HCT116 (cell line): ENCODE measurements at regions not wholly inside any gene's neighbourhood (a gene's known extent, or its start where the extent isn't known, plus 50 kb on each side); places are given as distances from the start of the nearest gene placed in this dataset.

ENCODE experiments used
- ATAC-seq: fragments of 200-7000 bp; cut with Tn5 transposase; 2 replicates; pipeline ENCODE4 v1.9.1; 2020; ENCODE audit warnings: mild to moderate bottlenecking, moderate library complexity
- BruUV-seq: library from RNA; stranded (reverse); fragments of 400-500 nt; replicated peaks from 2 replicates; lab custom pipeline; 2021; lab: Mats Ljungman, UMichigan
- CTCF ChIA-PET: fragments of 300-600 bp; sonication (Branson Sonifier 250); formaldehyde crosslinking; loops from one replicate; lab custom pipeline; 2021; ENCODE audit warnings: antibody characterized with exemption; lab: Charles Lee
- POLR2A ChIA-PET: fragments of 300-600, 350-600 bp; sonication (Branson Sonifier 250); formaldehyde crosslinking; loops from one replicate; lab custom pipeline; 2021; ENCODE audit warnings: antibody characterized with exemption; lab: Charles Lee
- RAD21 ChIA-PET, 2 experiments: fragments of 300-600 bp; sonication (Branson Sonifier 250); formaldehyde crosslinking; loops; one replicate each; lab custom pipeline; 2023; ENCODE audit warnings: low total read pairs in 2 of 2; ENCODE audit not compliant: uncharacterized antibody in 2 of 2, unreplicated experiment in 2 of 2, low non-redundant PET in 1 of 2; lab: Charles Lee
- DNase-seq: peaks from one replicate; pipeline ENCODE4 v3.0.0-alpha.2; 2010; ENCODE audit warnings: low read depth, low spot score
- H2AFZ ChIP-seq: fragments of 200-600 bp; shearing (Covaris generic), sonication (generic); 2 replicates; pipeline ENCODE4 v1.6.1; 2017; ENCODE audit warnings: low read depth, mixed run types, mixed read lengths, antibody characterized with exemption, low read length; ENCODE audit not compliant: poor library complexity, severe bottlenecking
- H3K27ac ChIP-seq: 2 replicates; pipeline ENCODE4 v1.5.1; 2012; ENCODE audit warnings: low read depth, low read length
- H3K27me3 ChIP-seq: fragments of 200-600 bp; sonication (generic); 2 replicates; pipeline ENCODE4 v1.6.1; 2016; ENCODE audit warnings: mixed run types, low read length, mixed read lengths; ENCODE audit not compliant: insufficient read depth
- H3K36me3 ChIP-seq, 2 experiments: fragments of 200-500 bp in 1 of 2; fragments of 200-600 bp in 1 of 2; sonication (Bioruptor generic) in 1 of 2; sonication (generic) in 1 of 2; 2 replicates each; pipeline versions ENCODE4 v1.5.1 to v1.6.1; 2014 to 2016; ENCODE audit warnings: low read length in 2 of 2, inconsistent platforms in 1 of 2, mixed read lengths in 1 of 2, mixed run types in 1 of 2; ENCODE audit not compliant: insufficient read depth in 2 of 2, control insufficient read depth in 1 of 2
- H3K4me1 ChIP-seq, 2 experiments: fragments of 200-600 bp in 1 of 2; sonication (generic) in 1 of 2; 2 replicates each; pipeline versions ENCODE4 v1.5.1 to v1.6.1; 2012 to 2017; ENCODE audit warnings: low read length in 2 of 2, inconsistent platforms in 1 of 2, mild to moderate bottlenecking in 1 of 2, mixed read lengths in 1 of 2, mixed run types in 1 of 2, moderate library complexity in 1 of 2; ENCODE audit not compliant: insufficient read depth in 2 of 2, control insufficient read depth in 1 of 2
- H3K4me2 ChIP-seq: fragments of 200-600 bp; sonication (generic); 2 replicates; pipeline ENCODE4 v1.6.1; 2017; ENCODE audit warnings: mixed run types, low read length, mixed read lengths
- H3K4me3 ChIP-seq, 2 experiments: fragments of 200-600 bp in 1 of 2; sonication (generic) in 1 of 2; replicated peaks in 1 of 2; 2 replicates each; pipeline ENCODE4 v1.5.1; 2011 to 2016; ENCODE audit warnings: low read length in 2 of 2, control low read depth in 1 of 2, low read depth in 1 of 2, mild to moderate bottlenecking in 1 of 2, mixed read lengths in 1 of 2, mixed run types in 1 of 2
- H3K79me2 ChIP-seq: fragments of 200-600 bp; sonication (generic); 2 replicates; pipeline ENCODE4 v1.6.1; 2017; ENCODE audit warnings: mild to moderate bottlenecking, mixed run types, low read length, moderate library complexity, mixed read lengths; ENCODE audit not compliant: insufficient read depth
- H3K9ac ChIP-seq: fragments of 200-600 bp; sonication (generic); 2 replicates; pipeline ENCODE4 v1.6.1; 2016; ENCODE audit warnings: low read length, mixed read lengths
- H3K9me2 ChIP-seq: fragments of 200-600 bp; sonication (generic), shearing (Covaris generic); 2 replicates; pipeline ENCODE4 v1.6.1; 2017; ENCODE audit warnings: mixed run types, mild to moderate bottlenecking, moderate library complexity; ENCODE audit not compliant: insufficient read depth
- H3K9me3 ChIP-seq, 2 experiments: fragments of 200-500 bp in 1 of 2; fragments of 200-600 bp in 1 of 2; sonication (Bioruptor generic) in 1 of 2; sonication (generic) in 1 of 2; 2 replicates each; pipeline ENCODE4 v1.6.1; 2014 to 2017; ENCODE audit warnings: low read length in 2 of 2, mixed read lengths in 2 of 2, inconsistent platforms in 1 of 2, low read depth in 1 of 2, mild to moderate bottlenecking in 1 of 2, mixed run types in 1 of 2, moderate library complexity in 1 of 2; ENCODE audit not compliant: control insufficient read depth in 1 of 2, insufficient read depth in 1 of 2
- H4K20me1 ChIP-seq: fragments of 200-600 bp; sonication (generic), shearing (Covaris generic); 2 replicates; pipeline ENCODE4 v1.6.1; 2017; ENCODE audit warnings: mixed run types, mild to moderate bottlenecking, moderate library complexity; ENCODE audit not compliant: insufficient read depth
- ATF3 ChIP-seq: IDR thresholded peaks from 2 replicates; pipeline ENCODE4 v1.6.1; 2012
- CBX3 ChIP-seq: IDR thresholded peaks from 2 replicates; pipeline ENCODE4 v1.6.1; 2012; ENCODE audit warnings: low read depth
- CEBPB ChIP-seq: IDR thresholded peaks from 2 replicates; pipeline ENCODE4 v1.6.1; 2012; ENCODE audit warnings: low read depth
- CTCF ChIP-seq, 3 experiments: fragments of 200-600 bp in 1 of 3; sonication (generic) in 1 of 3; IDR thresholded peaks in 2 of 3; conservative IDR thresholded peaks in 1 of 3; 2 replicates each; pipeline ENCODE4 v1.5.1; 2012 to 2017; ENCODE audit warnings: low read depth in 2 of 3, low read length in 2 of 3, antibody characterized with exemption in 1 of 3, borderline replicate concordance in 1 of 3, control low read depth in 1 of 3, mild to moderate bottlenecking in 1 of 3, mixed read lengths in 1 of 3, mixed run types in 1 of 3, moderate library complexity in 1 of 3; ENCODE audit not compliant: insufficient read depth in 1 of 3
- EGR1 ChIP-seq: IDR thresholded peaks from 2 replicates; pipeline ENCODE4 v1.6.1; 2012; ENCODE audit warnings: low read depth
- ELF1 ChIP-seq: IDR thresholded peaks from 2 replicates; pipeline ENCODE4 v1.6.1; 2012; ENCODE audit warnings: low read depth, borderline replicate concordance
- EZH2 ChIP-seq: fragments of 200-600 bp; sonication (generic); IDR thresholded peaks from 2 replicates; pipeline ENCODE4 v1.6.1; 2017; ENCODE audit warnings: antibody characterized with exemption, mixed run types
- EZH2phosphoT487 ChIP-seq: fragments of 200-600 bp; IDR thresholded peaks from 2 replicates; pipeline ENCODE4 v1.6.1; 2018; ENCODE audit warnings: antibody characterized with exemption, borderline replicate concordance
- FOSL1 ChIP-seq: IDR thresholded peaks from 2 replicates; pipeline ENCODE4 v1.6.1; 2012; ENCODE audit warnings: low read depth
- JUND ChIP-seq: IDR thresholded peaks from 2 replicates; pipeline ENCODE4 v1.6.1; 2012
- POLR2A ChIP-seq: IDR thresholded peaks from 2 replicates; pipeline ENCODE4 v1.7.0; 2011; ENCODE audit warnings: borderline replicate concordance; ENCODE audit not compliant: insufficient read depth, insufficient read length; ENCODE audit errors: extremely low read depth
- POLR2AphosphoS5 ChIP-seq: IDR thresholded peaks from 2 replicates; pipeline ENCODE4 v1.6.1; 2011; ENCODE audit warnings: mild to moderate bottlenecking, low read depth, low read length, moderate library complexity
- SIN3A ChIP-seq: IDR thresholded peaks from 2 replicates; pipeline ENCODE4 v1.6.1; 2012; ENCODE audit warnings: low read depth
- SP1 ChIP-seq: IDR thresholded peaks from 2 replicates; pipeline ENCODE4 v1.6.1; 2012; ENCODE audit warnings: low read depth
- SRF ChIP-seq: IDR thresholded peaks from 2 replicates; pipeline ENCODE4 v1.6.1; 2012; ENCODE audit warnings: low read depth
- TCF7L2 ChIP-seq: IDR thresholded peaks from 2 replicates; pipeline ENCODE4 v1.7.0; 2011; ENCODE audit warnings: borderline replicate concordance, inconsistent platforms; ENCODE audit not compliant: insufficient read depth, insufficient read length; ENCODE audit errors: extremely low read depth
- YY1 ChIP-seq: IDR thresholded peaks from 2 replicates; pipeline ENCODE4 v1.6.1; 2011; ENCODE audit warnings: low read length, low read depth, moderate library complexity, mild to moderate bottlenecking; ENCODE audit not compliant: insufficient replicate concordance; ENCODE audit errors: extremely low read depth
- ZBTB33 ChIP-seq: IDR thresholded peaks from 2 replicates; pipeline ENCODE4 v1.6.1; 2011; ENCODE audit warnings: mild to moderate bottlenecking, low read length, moderate library complexity; ENCODE audit not compliant: insufficient replicate concordance; ENCODE audit errors: extremely low read depth
- ZFX ChIP-seq: fragments of 450-650 bp; IDR thresholded peaks from 2 replicates; pipeline ENCODE4 v1.6.1; 2017
- intact Hi-C: fragments of 100-400 bp; cut with micrococcal nuclease; formaldehyde crosslinking; loops from 2 replicates; pipeline ENCODE4 v1.10.0; 2022
- TF ChIP-seq, protein P1 (sequence below): IDR thresholded peaks from 2 replicates; pipeline ENCODE4 v1.6.1; 2012

DNA sequence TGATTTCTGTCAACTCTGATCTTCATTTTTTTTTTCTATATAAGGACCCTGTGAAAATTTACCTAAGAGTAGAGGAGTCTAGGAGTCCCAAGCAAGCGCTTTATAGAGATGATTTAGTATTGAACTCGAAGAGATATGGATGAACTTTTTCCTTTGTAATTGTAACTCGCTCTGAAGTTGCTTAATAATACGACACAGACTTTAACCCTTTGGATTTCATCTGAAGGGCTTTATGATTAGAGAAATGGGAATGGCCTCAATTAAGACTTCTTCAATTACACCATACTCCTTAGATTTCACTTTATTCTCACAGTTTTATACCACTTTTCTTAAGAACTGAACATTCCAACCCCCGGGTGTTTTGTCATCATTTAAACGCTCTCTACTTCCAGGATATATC is 647.7 kb downstream of the HTR1A start:
- intact Hi-C loops, result no loop called here
- H3K79me2 ChIP-seq, result no peaks in the 10 kb centered on the region

More for the DNA sequence above, 647.7 kb downstream of the HTR1A start:
- Histone ChIP-seq H3K4me3 (no peak overlapping the region), H4K20me1 (no peaks in the 10 kb centered on the region), H3K27me3 (no peaks in the 10 kb centered on the region), H3K9me3 (peaks cover 0 to 2% of the 10 kb centered on the region in 2 experiments; a peak in 1 of 4 replicates), H3K36me3 (no peaks in the 10 kb centered on the region), H2AFZ (no peak overlapping the region), H3K9ac (no peak overlapping the region), H3K9me2 (no peaks in the 10 kb centered on the region), H3K27ac (no peak overlapping the region), H3K4me2 (no peak overlapping the region), H3K4me1 (no peaks in the 10 kb centered on the region)
- no peak for DNase-seq
- TF ChIP-seq CTCF (IDR thresholded peaks at IDR 0.05 in 2 of 3, conservative IDR thresholded peaks at IDR 0.05 in 1 of 3; ENCODE audit: borderline replicate concordance in 1 of 3, insufficient read depth in 1 of 3, low read depth in 2 of 3, low read length in 2 of 3) (no peak), POLR2A (no peak), TCF7L2 (no peak), SP1 (no peak), ZBTB33 (no peak), CBX3 (no peak), EZH2phosphoT487 (no peak), EZH2 (no peak), POLR2AphosphoS5 (no peak), SRF (no peak), FOSL1 (no peak), ELF1 (no peak), EGR1 (no peak), YY1 (no peak), SIN3A (no peak), CEBPB (no peak), JUND (no peak), ATF3 (no peak), ZFX (no peak)
- TF ChIP-seq, protein P1, sequence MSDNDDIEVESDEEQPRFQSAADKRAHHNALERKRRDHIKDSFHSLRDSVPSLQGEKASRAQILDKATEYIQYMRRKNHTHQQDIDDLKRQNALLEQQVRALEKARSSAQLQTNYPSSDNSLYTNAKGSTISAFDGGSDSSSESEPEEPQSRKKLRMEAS, result no peak
- no peak for ATAC-seq
- CTCF ChIA-PET, result no interaction called here
- no TSS peak for BruUV-seq
- POLR2A ChIA-PET, result no interaction called here
- RAD21 ChIA-PET, result no interaction called here
